WTC11 (cell line): ENCODE measurements at regions not wholly inside any gene's neighbourhood (a gene's known extent, or its start where the extent isn't known, plus 50 kb on each side); places are given as distances from the start of the nearest gene placed in this dataset.

Source experiments
- ATAC-seq: fragments of 200-7000 bp; cut with Tn5 transposase; 2 replicates; pipeline ENCODE4 v1.10.0; 2021; ENCODE audit warnings: mild to moderate bottlenecking, moderate library complexity
- CTCF ChIA-PET: fragments of 300-600 bp; sonication (Branson Sonifier 250); formaldehyde crosslinking; loops from one replicate; lab custom pipeline; 2021; ENCODE audit warnings: antibody characterized with exemption; lab: Charles Lee
- POLR2A ChIA-PET: fragments of 350-600 bp; sonication (Branson Sonifier 250); formaldehyde crosslinking; loops from one replicate; lab custom pipeline; 2021; ENCODE audit warnings: antibody characterized with exemption; lab: Charles Lee
- DNase-seq: peaks from one replicate; pipeline ENCODE4 v3.0.0; 2021; ENCODE audit warnings: low spot score
- H3K27ac Mint-ChIP-seq: 2 replicates; pipeline ENCODE4 v1.8.0; 2021; ENCODE audit warnings: mixed read lengths
- H3K27me3 Mint-ChIP-seq: 2 replicates; pipeline ENCODE4 v1.8.0; 2021; ENCODE audit warnings: low read depth, mild to moderate bottlenecking, moderate library complexity, mixed read lengths
- H3K36me3 Mint-ChIP-seq: 2 replicates; pipeline ENCODE4 v1.8.0; 2021; ENCODE audit warnings: mixed read lengths
- H3K4me1 Mint-ChIP-seq: 2 replicates; pipeline ENCODE4 v1.8.0; 2022; ENCODE audit warnings: mixed read lengths
- H3K4me3 Mint-ChIP-seq: 2 replicates; pipeline ENCODE4 v1.8.0; 2021; ENCODE audit warnings: mild to moderate bottlenecking, moderate library complexity, mixed read lengths
- H3K9me3 Mint-ChIP-seq: 2 replicates; pipeline ENCODE4 v1.8.0; 2021; ENCODE audit warnings: mixed read lengths
- EMX1 ChIP-seq: fragments of 250-450 bp; sonication (Bioruptor Pico); IDR thresholded peaks from 2 replicates; pipeline ENCODE4 v1.8.0; 2021; ENCODE audit warnings: mild to moderate bottlenecking
- JAZF1 ChIP-seq: fragments of 250-450 bp; sonication (Bioruptor Pico); IDR thresholded peaks from 2 replicates; pipeline ENCODE4 v1.9.0; 2021; ENCODE audit warnings: moderate library complexity, mild to moderate bottlenecking, inconsistent platforms
- KAT7 ChIP-seq: sonication (generic); formaldehyde crosslinking; IDR thresholded peaks from 2 replicates; pipeline ENCODE4 v1.8.1; 2023; ENCODE audit warnings: missing genetic modification reagents, mild to moderate bottlenecking, borderline replicate concordance
- NFYB ChIP-seq: sonication (generic); formaldehyde crosslinking; conservative IDR thresholded peaks from 2 replicates; pipeline ENCODE4 v1.8.0; 2022; ENCODE audit warnings: low read depth, missing genetic modification reagents
- OVOL2 ChIP-seq: fragments of 250-450 bp; sonication (Bioruptor Pico); IDR thresholded peaks from 2 replicates; pipeline ENCODE4 v1.9.0; 2021; ENCODE audit warnings: mild to moderate bottlenecking, borderline replicate concordance
- RELA ChIP-seq: sonication (generic); formaldehyde crosslinking; IDR thresholded peaks from 2 replicates; pipeline ENCODE4 v1.8.1; 2022; ENCODE audit warnings: missing genetic modification reagents, mild to moderate bottlenecking, borderline replicate concordance
- RORB ChIP-seq: fragments of 250-450 bp; sonication (Bioruptor Pico); IDR thresholded peaks from 2 replicates; pipeline ENCODE4 v1.9.0; 2021; ENCODE audit warnings: mild to moderate bottlenecking
- SMAD4 ChIP-seq: sonication (generic); formaldehyde crosslinking; IDR thresholded peaks from 2 replicates; pipeline ENCODE4 v1.8.0; 2022; ENCODE audit warnings: mild to moderate bottlenecking, missing genetic modification reagents
- TCF7 ChIP-seq: sonication (generic); formaldehyde crosslinking; IDR thresholded peaks from 2 replicates; pipeline ENCODE4 v1.8.0; 2022; ENCODE audit warnings: mild to moderate bottlenecking, low read depth, missing genetic modification reagents, moderate library complexity
- TEAD1 ChIP-seq: sonication (generic); formaldehyde crosslinking; IDR thresholded peaks from 2 replicates; pipeline ENCODE4 v1.8.0; 2022; ENCODE audit warnings: mild to moderate bottlenecking, missing genetic modification reagents
- ZNF121 ChIP-seq: sonication (generic); formaldehyde crosslinking; IDR thresholded peaks from 2 replicates; pipeline ENCODE4 v1.8.0; 2023; ENCODE audit warnings: missing genetic modification reagents
- ZNF138 ChIP-seq: sonication (generic); formaldehyde crosslinking; conservative IDR thresholded peaks from 2 replicates; pipeline ENCODE4 v1.8.1; 2022; ENCODE audit warnings: mild to moderate bottlenecking, moderate library complexity, missing genetic modification reagents
- ZNF263 ChIP-seq: sonication (generic); formaldehyde crosslinking; IDR thresholded peaks from 2 replicates; pipeline ENCODE4 v1.8.1; 2022; ENCODE audit warnings: low read depth, mild to moderate bottlenecking, moderate library complexity, missing genetic modification reagents
- ZNF416 ChIP-seq: fragments of 250-450 bp; sonication (Bioruptor Pico); IDR thresholded peaks from 2 replicates; pipeline ENCODE4 v1.9.0; 2021; ENCODE audit warnings: mild to moderate bottlenecking, inconsistent platforms
- ZNF671 ChIP-seq: fragments of 250-450 bp; sonication (Bioruptor Pico); IDR thresholded peaks from 2 replicates; pipeline ENCODE4 v1.8.0; 2021; ENCODE audit warnings: mild to moderate bottlenecking
- TF ChIP-seq, protein P1 (sequence below): sonication (generic); formaldehyde crosslinking; conservative IDR thresholded peaks from 2 replicates; pipeline ENCODE4 v1.8.1; 2023; ENCODE audit warnings: mild to moderate bottlenecking, low read depth, missing genetic modification reagents, moderate library complexity
- TF ChIP-seq, protein P2 (sequence below): sonication (generic); formaldehyde crosslinking; IDR thresholded peaks from 2 replicates; pipeline ENCODE4 v1.8.1; 2023; ENCODE audit warnings: mild to moderate bottlenecking, moderate library complexity, missing genetic modification reagents
- TF ChIP-seq, protein P3 (sequence below): fragments of 250-450 bp; sonication (Bioruptor Pico); IDR thresholded peaks from 2 replicates; pipeline ENCODE4 v1.8.0; 2021; ENCODE audit warnings: mild to moderate bottlenecking
- TF ChIP-seq, protein P4 (sequence below): sonication (generic); formaldehyde crosslinking; IDR thresholded peaks from 2 replicates; pipeline ENCODE4 v1.8.0; 2023; ENCODE audit warnings: mild to moderate bottlenecking, missing genetic modification reagents
- TF ChIP-seq, protein P5 (sequence below): sonication (generic); formaldehyde crosslinking; IDR thresholded peaks from 2 replicates; pipeline ENCODE4 v1.8.0; 2022; ENCODE audit warnings: mild to moderate bottlenecking, missing genetic modification reagents
- TF ChIP-seq, protein P6 (sequence below): fragments of 250-450 bp; sonication (Bioruptor Pico); IDR thresholded peaks from 2 replicates; pipeline ENCODE4 v1.9.0; 2021; ENCODE audit warnings: mild to moderate bottlenecking
- TF ChIP-seq, protein P7 (sequence below): sonication (generic); formaldehyde crosslinking; IDR thresholded peaks from 2 replicates; pipeline ENCODE4 v1.8.0; 2023; ENCODE audit warnings: missing genetic modification reagents
- TF ChIP-seq, protein P8 (sequence below): sonication (generic); formaldehyde crosslinking; IDR thresholded peaks from 2 replicates; pipeline ENCODE4 v1.8.1; 2022; ENCODE audit warnings: low read depth, missing genetic modification reagents, borderline replicate concordance

DNA sequence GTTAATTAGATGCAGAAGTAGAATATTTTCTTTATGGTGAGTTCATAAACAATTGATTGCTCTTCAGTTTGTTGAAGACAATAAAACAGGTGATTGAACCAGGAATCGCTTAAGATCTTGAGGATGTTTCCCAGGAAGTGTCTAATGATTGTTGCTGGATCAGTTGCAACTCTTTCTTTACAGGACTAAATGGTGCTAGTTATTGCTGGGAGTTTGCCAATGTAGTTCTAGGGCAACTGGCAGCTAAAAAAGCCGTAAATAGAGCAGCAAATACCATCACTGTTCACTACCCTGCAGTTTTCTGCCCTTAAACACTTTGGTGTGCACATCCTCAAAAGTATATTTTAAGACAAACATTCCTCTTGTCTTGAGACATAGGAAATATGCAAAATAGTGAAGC lies 119.2 kb upstream of the ANK3 start:
- no peaks in the 10 kb centered on the region for H3K27me3 Mint-ChIP-seq
- no peak for DNase-seq
- no peak overlapping the region for H3K4me3 Mint-ChIP-seq
- peaks cover 33% of the 10 kb centered on the region for H3K4me1 Mint-ChIP-seq
- H3K36me3 Mint-ChIP-seq, result no peaks in the 10 kb centered on the region
- ChIA-PET POLR2A (no interaction called here), CTCF (no interaction called here)
- TF ChIP-seq NFYB (no peak), RELA (CRISPR knock-in tag) (no peak), ZNF263 (CRISPR knock-in tag) (no peak), OVOL2 (CRISPR knock-in tag) (no peak), RORB (no peak), TCF7 (CRISPR knock-in tag) (no peak), JAZF1 (CRISPR knock-in tag) (no peak), EMX1 (no peak), ZNF121 (CRISPR knock-in tag) (no peak)
- TF ChIP-seq, protein P1, sequence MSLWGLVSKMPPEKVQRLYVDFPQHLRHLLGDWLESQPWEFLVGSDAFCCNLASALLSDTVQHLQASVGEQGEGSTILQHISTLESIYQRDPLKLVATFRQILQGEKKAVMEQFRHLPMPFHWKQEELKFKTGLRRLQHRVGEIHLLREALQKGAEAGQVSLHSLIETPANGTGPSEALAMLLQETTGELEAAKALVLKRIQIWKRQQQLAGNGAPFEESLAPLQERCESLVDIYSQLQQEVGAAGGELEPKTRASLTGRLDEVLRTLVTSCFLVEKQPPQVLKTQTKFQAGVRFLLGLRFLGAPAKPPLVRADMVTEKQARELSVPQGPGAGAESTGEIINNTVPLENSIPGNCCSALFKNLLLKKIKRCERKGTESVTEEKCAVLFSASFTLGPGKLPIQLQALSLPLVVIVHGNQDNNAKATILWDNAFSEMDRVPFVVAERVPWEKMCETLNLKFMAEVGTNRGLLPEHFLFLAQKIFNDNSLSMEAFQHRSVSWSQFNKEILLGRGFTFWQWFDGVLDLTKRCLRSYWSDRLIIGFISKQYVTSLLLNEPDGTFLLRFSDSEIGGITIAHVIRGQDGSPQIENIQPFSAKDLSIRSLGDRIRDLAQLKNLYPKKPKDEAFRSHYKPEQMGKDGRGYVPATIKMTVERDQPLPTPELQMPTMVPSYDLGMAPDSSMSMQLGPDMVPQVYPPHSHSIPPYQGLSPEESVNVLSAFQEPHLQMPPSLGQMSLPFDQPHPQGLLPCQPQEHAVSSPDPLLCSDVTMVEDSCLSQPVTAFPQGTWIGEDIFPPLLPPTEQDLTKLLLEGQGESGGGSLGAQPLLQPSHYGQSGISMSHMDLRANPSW (CRISPR knock-in tag), result no peak
- TF ChIP-seq, protein P2, sequence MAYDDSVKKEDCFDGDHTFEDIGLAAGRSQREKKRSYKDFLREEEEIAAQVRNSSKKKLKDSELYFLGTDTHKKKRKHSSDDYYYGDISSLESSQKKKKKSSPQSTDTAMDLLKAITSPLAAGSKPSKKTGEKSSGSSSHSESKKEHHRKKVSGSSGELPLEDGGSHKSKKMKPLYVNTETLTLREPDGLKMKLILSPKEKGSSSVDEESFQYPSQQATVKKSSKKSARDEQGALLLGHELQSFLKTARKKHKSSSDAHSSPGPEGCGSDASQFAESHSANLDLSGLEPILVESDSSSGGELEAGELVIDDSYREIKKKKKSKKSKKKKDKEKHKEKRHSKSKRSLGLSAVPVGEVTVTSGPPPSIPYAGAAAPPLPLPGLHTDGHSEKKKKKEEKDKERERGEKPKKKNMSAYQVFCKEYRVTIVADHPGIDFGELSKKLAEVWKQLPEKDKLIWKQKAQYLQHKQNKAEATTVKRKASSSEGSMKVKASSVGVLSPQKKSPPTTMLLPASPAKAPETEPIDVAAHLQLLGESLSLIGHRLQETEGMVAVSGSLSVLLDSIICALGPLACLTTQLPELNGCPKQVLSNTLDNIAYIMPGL (CRISPR knock-in tag), result no peak
- TF ChIP-seq, all 79 proteins: peak for 0
- ATAC-seq, result no peak
- Mint-ChIP-seq H3K27ac (no peak overlapping the region), H3K9me3 (no peaks in the 10 kb centered on the region)

DNA sequence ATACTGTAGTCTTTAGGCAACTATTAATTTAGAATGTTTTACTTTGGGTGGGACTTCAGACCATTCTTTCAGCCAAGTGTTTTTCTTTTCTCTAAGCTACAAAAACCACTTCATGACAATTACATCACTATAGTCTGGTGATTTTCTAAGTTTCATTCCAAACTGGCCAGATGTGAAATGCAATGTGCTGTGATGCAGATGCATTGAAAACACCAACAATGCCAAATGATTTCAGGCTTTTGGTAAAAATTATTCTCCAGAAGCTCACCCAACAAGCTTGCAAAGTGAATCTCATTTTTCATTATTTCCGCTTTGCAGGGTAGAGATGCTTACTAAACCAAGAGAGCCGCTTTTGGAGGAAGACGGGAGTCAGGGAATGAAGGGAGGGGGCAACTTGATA lies 118.4 kb upstream of the ANK3 start:
- DNase-seq, result no peak
- ChIA-PET POLR2A (no interaction called here), CTCF (no interaction called here)
- no peak overlapping the region for H3K4me3 Mint-ChIP-seq
- no peaks in the 10 kb centered on the region for H3K36me3 Mint-ChIP-seq
- peaks cover 29% of the 10 kb centered on the region for H3K4me1 Mint-ChIP-seq
- no peak overlapping the region; the same call in 1 of the 2 replicates for H3K27ac Mint-ChIP-seq
- H3K27me3 Mint-ChIP-seq, result no peaks in the 10 kb centered on the region
- ATAC-seq, result no peak
- H3K9me3 Mint-ChIP-seq, result no peaks in the 10 kb centered on the region
- TF ChIP-seq, protein P3, sequence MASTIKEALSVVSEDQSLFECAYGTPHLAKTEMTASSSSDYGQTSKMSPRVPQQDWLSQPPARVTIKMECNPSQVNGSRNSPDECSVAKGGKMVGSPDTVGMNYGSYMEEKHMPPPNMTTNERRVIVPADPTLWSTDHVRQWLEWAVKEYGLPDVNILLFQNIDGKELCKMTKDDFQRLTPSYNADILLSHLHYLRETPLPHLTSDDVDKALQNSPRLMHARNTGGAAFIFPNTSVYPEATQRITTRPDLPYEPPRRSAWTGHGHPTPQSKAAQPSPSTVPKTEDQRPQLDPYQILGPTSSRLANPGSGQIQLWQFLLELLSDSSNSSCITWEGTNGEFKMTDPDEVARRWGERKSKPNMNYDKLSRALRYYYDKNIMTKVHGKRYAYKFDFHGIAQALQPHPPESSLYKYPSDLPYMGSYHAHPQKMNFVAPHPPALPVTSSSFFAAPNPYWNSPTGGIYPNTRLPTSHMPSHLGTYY (CRISPR knock-in tag), result no peak
- no peak for TF ChIP-seq ZNF671 (CRISPR knock-in tag)
- TF ChIP-seq ZNF138 (CRISPR knock-in tag), result no peak
- TF ChIP-seq, protein P4, sequence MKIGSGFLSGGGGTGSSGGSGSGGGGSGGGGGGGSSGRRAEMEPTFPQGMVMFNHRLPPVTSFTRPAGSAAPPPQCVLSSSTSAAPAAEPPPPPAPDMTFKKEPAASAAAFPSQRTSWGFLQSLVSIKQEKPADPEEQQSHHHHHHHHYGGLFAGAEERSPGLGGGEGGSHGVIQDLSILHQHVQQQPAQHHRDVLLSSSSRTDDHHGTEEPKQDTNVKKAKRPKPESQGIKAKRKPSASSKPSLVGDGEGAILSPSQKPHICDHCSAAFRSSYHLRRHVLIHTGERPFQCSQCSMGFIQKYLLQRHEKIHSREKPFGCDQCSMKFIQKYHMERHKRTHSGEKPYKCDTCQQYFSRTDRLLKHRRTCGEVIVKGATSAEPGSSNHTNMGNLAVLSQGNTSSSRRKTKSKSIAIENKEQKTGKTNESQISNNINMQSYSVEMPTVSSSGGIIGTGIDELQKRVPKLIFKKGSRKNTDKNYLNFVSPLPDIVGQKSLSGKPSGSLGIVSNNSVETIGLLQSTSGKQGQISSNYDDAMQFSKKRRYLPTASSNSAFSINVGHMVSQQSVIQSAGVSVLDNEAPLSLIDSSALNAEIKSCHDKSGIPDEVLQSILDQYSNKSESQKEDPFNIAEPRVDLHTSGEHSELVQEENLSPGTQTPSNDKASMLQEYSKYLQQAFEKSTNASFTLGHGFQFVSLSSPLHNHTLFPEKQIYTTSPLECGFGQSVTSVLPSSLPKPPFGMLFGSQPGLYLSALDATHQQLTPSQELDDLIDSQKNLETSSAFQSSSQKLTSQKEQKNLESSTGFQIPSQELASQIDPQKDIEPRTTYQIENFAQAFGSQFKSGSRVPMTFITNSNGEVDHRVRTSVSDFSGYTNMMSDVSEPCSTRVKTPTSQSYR, result no peak
- TF ChIP-seq, protein P5, sequence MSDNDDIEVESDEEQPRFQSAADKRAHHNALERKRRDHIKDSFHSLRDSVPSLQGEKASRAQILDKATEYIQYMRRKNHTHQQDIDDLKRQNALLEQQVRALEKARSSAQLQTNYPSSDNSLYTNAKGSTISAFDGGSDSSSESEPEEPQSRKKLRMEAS (CRISPR knock-in tag), result no peak
- no peak for TF ChIP-seq EMX1
- TF ChIP-seq ZNF416, result no peak
- TF ChIP-seq SMAD4, result no peak
- TF ChIP-seq, protein P6, sequence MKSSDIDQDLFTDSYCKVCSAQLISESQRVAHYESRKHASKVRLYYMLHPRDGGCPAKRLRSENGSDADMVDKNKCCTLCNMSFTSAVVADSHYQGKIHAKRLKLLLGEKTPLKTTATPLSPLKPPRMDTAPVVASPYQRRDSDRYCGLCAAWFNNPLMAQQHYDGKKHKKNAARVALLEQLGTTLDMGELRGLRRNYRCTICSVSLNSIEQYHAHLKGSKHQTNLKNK (CRISPR knock-in tag), result no peak
- TF ChIP-seq, protein P7, sequence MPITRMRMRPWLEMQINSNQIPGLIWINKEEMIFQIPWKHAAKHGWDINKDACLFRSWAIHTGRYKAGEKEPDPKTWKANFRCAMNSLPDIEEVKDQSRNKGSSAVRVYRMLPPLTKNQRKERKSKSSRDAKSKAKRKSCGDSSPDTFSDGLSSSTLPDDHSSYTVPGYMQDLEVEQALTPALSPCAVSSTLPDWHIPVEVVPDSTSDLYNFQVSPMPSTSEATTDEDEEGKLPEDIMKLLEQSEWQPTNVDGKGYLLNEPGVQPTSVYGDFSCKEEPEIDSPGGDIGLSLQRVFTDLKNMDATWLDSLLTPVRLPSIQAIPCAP (CRISPR knock-in tag), result no peak
- no peak for TF ChIP-seq TEAD1 (CRISPR knock-in tag)
- TF ChIP-seq, protein P8, sequence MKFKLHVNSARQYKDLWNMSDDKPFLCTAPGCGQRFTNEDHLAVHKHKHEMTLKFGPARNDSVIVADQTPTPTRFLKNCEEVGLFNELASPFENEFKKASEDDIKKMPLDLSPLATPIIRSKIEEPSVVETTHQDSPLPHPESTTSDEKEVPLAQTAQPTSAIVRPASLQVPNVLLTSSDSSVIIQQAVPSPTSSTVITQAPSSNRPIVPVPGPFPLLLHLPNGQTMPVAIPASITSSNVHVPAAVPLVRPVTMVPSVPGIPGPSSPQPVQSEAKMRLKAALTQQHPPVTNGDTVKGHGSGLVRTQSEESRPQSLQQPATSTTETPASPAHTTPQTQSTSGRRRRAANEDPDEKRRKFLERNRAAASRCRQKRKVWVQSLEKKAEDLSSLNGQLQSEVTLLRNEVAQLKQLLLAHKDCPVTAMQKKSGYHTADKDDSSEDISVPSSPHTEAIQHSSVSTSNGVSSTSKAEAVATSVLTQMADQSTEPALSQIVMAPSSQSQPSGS (CRISPR knock-in tag), result no peak
- TF ChIP-seq ZNF121 (CRISPR knock-in tag), result no peak
- no peak for TF ChIP-seq ZNF263 (CRISPR knock-in tag)
- TF ChIP-seq KAT7 (CRISPR knock-in tag), result no peak
